ENCODE measurements at regions not wholly inside any gene's neighbourhood (a gene's known extent, or its start where the extent isn't known, plus 50 kb on each side); places are given as distances from the start of the nearest gene placed in this dataset.
A peak's percentile ranks its signal among the peaks of the same experiment; 100 is the strongest.

DNA sequence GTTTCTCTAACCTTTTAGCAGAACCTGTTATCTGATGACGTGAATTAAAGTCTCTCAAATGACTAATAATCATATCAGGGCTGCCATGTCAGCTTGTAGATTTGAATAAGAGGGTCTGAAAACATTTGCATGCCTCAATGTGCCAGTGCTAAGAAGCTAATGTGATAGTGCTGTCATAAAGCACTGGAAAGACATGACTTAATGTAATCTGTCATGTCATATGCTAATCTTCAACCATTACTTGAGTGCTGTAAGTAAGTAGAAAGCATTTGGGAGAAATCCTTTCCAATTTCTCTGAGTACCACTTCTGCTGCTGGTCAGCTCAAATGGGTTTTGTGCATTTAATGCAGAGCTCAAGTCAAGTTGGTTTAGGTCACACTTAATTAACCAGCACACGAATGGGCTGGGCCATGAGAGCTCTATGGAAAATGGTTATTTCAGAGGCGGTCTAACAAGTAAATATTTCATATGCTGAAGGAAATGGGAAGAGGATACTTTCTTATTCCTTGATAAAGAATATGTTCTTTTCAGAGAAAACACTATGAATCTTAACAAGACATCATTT lies 609.2 kb downstream of the LMO4 start:
- no peak for DNase-seq

DNA sequence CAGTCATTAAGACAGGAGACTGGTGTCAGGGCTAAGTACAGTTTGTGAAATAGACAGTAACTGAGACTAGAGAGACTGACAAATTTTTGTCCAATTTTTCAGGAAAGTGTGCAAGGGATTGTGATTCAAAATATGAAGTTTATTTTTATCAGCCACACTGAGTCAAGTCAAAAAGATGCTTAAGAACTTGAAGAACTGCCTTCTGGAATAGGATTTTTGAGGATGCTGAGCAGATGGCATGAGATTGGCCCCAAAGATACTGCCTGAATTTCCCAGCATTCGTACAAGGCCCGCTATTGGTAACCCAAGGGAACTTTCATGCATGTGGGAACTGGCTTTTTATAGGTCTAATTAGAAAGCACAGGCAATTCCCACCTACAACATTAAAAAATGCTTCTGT lies 610.0 kb downstream of the LMO4 start:
- DNase-seq: no peak

DNA sequence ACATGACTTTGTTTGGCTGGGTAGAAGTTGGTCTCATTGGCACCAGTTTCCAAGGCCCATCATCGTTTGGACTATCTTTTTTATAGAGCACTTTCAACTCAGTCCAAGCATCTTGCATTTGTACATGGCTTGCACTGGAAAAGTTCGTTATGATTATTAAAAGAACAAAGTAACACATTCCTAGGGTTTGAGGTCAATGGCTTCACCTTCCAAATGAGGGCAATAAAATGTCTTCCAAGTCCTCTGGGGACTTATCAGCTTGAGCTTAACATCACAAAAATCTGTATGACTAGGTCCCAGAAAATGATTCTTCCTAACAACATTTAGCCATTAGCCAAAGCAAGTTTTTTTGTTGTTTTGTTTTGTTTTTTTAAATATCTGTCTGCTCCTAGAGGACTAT lies 610.8 kb downstream of the LMO4 start:
- no peak for DNase-seq

DNA sequence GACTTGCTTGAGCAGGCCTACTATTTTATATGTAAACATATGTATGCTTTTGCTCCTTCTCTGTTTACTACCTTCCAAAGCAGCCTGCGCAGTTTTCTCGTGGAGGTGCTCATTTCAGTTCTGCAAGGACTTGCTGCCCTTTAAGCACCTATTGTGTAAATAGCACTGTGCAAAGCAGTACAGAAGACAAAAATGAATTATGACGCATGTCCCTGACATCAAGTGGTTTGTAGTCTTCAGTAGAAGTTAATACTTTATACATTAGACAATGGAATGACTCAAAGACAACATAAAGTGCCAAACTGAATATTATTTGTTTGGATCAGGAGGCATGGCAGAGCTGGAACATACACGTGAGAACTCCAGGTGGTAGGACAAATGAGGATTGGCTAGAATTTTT lies 611.7 kb downstream of the LMO4 start:
- no peak for DNase-seq

DNA sequence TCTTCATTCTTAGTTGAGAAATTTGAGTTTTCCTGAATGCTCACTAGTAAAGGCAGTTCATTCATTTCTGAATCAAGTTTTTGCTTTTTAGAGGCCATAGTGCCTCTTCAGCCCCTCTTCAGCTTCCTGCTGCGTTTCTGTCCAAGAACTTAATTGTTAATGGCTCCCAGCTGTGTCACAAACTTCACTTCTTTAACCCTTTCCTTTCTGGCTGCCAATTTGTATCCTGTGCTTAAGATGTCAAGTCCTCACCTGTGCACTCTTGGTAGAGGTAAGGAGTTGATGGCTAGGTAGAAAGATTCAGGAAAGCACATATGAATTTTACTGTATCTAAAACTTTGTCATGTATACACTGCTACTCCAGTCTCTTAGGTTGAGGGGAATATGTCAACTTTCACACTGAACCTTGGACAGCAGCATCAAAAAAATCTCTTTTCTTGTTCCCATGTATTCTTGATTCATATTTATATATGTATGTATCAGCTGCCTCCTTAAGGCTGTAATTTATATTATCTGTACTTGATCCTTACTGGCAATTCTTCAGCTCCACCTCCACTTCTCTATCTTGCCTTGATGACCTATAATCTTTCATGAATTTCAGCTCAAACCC lies 612.8 kb downstream of the LMO4 start:
- no peak for DNase-seq

DNA sequence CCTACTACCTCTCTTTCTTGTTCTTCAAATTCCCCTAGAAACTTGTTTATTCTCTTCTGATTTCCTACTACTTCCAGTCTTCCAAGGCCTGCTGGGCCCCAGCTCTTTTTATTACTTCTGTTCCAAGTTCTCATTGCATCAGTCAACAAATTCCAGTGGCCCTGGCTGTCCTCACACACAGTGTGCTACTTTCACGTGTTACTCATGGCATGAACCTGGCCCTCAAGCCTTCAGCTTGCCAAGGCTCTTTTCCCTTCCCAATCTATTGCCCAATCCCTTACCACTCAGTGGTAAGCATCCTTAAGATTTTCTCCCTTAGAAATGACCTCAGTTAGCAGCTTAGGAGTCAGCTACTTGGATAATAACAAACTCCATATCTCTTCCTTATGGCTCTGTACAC lies 613.5 kb downstream of the LMO4 start:
- no peak for DNase-seq

DNA sequence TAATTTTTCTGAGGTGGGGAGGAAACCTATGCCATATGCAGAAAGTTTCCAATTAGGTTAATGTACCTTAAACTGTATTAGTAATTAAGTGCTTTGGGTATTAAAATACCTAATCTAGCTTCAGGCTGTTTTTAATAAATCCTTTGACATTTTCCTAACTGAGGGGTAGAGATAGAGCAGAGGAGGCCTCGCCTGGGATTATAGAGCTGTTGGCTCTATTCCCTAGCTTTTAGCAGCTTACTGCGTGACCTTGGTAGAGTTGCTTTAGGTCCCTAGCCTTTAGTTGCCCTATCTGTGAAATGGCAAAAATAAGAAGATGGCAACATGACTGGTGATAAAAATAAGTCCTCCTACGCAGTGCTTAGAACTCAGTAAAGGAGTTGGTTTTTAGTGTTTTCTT lies 621.0 kb downstream of the LMO4 start:
- no peak for DNase-seq

DNA sequence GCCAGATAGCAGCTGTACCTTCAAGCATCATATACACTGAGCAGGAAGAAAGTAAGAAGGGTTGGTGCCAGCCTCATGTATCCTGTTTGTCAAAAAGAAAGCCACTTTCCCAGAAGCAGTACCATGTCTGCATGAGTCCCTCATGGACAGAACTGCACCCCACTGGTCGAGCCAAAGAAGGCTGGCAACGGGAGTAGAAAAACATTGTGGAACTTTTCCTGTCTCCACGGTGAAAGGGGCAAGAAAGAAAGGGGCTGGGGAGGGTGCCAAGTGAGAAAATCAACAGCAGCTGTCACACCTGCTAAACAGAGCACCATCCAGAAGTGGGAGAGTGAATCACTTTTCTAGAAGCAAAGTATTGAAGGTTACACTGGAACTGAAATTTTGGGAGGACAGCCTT lies 621.7 kb downstream of the LMO4 start:
- no peak for DNase-seq

DNA sequence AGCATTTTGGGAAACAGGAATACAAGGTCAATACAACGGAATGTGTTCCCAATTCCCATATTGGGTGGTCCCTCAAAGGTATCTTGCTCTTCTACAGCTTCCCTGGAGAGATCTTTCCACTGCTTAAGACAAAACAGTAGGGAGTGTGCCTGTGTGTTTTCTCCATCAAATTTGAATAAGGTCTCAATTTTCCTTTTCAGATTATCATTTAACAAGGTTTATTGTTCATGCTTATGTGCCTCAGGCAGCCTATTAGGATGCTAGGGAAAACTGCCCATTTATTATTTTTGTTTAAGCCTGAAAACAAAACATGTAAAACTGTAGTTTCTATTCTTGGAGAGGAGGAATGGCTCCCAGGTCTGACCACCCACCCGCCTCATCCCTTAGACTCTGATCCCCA lies 622.7 kb downstream of the LMO4 start:
- DNase-seq: no peak

DNA sequence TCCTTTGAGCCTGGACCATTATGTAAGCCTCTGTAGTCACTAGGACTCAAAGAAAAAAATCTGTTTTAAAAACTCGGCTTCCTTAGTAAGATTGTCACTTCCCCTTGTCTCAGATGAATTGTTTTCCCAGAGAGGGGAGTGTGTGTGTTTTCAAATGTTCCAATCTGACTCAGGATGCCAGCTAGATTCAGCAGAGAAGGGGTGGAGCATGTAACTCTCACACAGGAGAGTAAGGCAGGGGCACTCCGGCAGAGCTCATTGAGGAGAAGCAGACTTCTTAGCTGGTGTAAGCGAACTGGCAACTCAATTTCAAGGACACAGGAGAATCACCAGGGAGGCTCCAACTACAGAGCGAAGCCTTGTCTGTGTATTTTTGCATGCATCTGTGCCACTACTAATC lies 623.2 kb downstream of the LMO4 start:
- DNase-seq: no peak

DNA sequence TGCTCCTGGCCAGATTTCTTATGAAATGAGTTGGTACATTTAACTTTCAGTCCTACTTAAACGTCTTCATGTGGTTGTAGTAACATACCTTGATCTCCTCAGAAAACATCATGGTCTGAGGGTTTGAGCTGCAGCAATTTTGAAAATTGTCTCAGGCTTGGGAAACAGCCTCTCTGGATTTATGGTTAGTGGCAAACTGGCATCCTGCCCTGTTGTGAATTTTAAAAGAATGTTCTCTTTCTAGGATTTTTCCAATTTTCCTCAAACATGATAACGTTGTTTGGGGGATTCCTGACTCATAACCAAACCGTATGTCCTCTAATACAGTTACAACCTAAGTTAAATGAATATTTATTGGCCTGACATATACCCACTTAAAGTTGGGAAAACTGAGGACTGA lies 624.4 kb downstream of the LMO4 start:
- no peak for DNase-seq

DNA sequence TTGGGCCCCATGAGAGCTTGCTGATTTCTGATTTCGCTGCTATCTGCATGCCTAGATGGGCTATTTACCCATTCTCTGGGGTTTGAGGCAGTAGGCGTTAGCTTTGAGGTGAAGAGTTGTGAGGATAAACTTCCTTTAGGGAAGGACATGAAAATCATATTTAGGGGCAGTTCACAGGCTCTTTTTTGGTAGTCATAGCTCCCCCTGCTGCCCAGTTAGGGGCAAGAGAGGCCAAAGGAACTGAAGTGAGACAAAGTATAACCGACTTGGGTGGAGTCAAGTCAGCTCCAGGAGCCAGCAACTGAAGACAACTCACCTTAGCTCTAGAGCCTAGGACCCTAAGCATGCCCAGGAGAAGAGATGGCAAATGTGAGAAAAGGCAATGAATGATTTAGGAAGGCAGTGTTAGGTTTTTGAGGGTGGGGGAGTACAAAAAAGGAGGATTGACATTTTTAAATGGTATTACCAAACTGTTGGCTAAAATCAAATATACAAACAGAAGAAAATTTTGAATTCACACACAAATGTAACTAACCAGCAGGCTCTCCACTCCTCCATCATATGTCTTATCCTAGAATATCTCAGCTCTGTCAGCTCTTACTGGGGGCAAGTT lies 625.2 kb downstream of the LMO4 start:
- peak; percentile 47 for DNase-seq

DNA sequence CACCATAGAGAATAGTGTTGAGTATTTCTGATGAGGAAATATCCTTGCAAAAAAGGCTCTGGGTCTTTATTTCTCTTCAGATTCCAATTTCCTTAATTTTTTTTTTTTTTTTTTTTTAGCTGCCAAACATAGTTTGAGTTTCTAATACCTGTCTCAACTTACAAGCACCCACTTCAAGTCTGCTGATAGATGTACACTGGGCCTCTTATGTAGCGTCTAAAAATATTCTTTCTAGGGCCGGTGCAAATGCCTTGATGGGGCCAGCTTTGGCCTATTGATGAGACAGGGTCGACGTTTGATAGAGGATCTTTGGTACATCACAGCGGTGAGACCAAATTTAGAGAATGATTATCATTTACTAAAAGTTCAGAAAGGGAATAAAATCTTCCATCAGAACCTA lies 626.4 kb downstream of the LMO4 start:
- DNase-seq: no peak

DNA sequence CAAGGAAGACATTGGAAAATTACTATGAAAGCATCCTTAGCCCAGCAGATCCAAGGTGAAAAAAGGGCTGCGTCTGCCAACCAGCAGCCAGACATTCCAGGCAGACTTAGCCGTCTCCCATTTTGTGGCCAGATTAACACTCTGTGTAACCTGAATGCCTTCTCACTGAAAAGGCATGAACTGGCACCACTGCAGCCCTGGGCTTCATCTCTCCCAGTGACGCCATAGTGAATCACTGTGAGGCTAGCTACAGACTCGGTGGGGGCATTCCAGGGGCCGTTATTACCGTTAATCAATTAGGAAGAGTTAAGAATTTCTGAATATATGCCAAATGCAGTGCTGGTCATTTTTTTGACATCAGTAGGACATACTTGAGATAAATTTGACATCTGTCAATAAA lies 627.4 kb downstream of the LMO4 start:
- DNase-seq: no peak

DNA sequence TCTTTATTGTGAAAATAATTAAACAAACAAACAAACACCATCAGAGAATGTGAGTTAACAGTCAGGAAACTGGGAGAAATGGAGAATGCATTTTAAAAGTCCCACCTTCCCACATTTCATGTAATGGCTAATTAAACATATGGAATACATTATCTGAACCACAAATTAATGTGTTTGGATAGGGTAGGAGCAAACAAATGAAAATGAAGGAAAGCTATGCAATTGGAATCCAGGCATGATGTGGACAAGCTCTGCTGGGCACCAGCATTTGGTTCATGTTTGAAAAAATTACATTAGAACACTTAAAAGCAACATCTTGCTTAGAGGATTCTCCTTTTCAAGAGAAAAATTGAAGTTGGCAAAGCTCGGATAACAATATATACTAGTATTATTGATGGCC lies 628.1 kb downstream of the LMO4 start:
- DNase-seq: no peak

DNA sequence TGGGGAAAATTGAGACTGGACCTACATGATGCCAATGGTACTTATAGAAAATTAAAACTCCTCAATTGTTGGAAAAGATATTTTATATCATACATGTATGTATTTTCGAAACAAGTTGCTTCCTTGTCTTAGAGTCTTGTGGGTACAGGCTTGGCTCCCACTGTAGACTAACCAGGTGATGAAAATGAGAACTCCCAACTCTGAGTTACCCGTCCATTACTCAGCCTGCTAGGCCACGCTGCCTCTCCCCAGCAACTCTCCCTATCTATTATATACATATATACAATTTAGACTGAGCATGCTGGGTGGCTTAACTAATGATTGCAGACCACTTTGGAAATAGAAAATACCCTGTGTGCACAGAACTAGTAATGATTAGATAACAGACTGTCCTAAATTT lies 628.7 kb downstream of the LMO4 start:
- DNase-seq: no peak

DNA sequence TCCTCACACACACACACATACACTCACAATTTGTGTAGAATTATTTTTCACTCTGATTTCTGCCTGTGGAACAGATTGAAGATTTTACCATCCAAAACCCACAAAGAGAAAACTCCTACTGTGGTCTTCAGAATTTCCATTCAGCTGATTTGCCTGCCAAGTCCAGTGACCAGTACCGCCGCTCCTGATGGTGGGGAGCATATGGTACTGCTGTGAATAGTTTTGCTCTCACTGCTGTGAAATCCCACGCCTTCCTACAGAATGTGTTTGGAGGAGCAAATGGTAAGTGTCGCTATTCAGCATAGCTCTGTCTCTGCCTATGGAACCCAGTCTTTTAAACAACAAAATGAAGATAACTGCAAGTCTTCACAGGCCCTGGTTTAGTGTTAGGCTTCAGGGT lies 629.5 kb downstream of the LMO4 start:
- DNase-seq: no peak

DNA sequence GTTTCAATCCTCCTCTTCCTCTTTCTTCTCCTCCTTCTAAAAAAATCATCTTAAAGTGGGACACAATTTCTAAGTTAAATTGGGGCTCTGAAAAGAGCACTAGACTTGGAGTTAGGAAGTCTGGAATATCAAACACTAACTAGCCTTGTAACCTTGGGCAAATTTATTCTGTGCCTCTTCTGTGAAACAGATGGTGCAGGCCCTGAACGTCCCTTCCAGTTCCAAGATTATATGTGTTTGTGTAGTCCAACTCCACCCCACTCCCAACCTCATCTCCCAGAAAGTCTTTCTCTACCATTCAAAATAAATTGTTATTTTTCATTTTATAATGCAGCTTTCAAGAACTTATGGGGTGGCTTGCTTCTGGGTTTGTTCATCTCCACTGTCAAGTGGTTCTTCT lies 630.0 kb downstream of the LMO4 start:
- DNase-seq: no peak

DNA sequence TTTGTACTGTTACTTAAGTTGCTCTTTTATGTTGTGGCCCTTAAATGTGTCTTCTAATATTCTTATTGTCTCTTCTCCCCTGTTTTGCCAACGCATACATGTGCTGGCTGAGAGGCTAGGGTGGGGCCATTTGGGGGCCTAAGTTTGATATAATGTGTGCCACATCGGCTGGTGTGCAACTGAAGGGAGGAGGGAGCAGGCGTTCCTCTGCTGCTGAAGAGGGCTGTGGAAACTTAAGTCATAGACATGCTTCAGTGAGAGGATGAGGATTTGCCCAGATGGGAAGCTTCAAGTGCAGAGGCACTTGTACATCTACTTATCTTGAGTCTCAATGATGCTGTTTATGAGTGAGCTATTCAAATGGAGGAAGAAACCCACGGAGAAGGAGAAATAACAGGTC lies 630.6 kb downstream of the LMO4 start:
- no peak for DNase-seq

DNA sequence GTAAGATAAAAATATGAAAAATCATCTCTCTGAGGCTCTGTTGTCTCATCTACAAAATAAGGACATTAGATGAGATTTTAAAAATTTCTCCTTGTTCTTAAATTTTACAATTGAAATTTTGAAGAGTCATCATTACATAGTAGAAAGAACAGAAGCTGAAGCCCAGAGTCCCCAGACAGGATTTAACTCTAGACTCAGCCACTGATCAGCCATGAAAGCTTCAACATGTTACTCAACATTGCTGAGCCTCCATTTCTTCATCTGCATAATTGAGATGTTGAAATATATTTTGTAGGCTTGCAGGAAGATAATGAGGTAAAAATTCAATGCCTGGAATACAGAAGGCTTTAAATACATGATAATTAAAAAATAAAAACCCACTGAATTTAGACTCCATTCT lies 633.3 kb downstream of the LMO4 start:
- DNase-seq: no peak

DNA sequence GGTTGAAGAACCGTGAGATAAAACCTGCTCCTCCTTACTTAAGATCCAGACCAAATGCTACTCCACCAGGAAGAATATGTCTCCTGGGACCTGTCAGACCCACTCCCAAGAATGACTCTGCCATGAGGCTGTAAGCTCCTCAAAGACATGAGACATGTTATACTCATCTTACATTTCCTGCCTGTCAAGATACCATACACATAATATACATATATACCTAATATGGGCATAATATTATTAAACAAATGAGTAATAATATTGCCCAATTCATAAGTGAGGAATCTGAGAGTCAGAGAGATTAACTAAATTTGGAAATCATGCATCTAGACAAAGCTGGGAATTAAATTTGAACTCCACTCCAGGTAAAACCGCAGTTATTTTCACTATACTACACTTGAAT lies 634.9 kb downstream of the LMO4 start:
- DNase-seq: no peak

DNA sequence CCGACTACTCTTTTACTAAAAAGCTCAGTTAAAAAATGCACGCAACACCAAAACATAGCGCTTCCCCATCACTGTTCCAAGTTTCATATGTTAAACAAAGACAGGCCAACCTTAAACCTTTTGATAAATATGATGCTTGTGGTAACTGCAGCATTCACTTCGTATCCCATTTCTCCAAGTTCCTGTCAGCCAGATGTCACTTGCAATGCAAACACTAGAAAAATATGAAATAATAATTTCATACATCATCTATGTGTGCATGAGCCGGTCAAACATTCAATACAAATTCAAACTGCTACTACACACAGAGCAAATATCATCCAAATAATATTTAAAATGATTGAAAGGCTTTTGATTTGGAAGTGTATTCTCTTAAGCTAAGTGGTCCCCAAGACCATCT lies 636.5 kb downstream of the LMO4 start:
- no peak for DNase-seq

DNA sequence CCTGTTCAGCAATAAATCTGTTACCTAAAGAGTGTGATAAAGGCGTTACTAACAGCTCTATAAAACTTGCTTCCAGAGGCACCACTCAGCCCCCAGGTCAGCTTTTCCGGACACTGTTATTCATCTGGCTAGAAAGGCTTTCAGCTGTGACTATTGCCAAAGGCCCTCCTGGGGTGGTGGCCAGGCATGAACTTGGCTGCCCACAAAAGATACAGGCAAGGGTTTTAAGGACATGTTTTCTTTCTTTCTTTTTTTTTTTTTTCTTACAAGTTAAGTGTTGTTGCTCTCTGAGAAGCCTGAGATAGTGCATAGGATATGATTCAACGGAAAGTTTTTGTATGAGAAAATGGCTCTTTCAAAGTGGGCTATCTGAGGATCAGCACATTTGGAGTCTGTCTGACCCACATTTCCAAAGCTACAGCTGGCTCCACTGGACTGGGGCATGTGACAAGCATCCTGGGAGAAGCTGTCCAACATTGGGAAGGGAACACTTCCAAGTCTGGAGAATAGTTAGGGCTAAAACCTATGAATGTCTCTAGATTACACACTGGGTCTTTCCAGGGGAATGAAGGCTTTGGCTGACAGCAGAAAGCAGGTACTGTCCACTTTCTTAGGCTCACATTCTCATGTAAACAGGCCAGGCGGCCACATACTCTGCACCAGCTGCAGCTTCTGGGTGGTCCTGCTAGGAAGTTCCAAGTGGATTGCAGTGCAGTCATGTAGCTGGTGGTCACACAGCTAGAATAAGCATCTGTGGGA lies 639.7 kb downstream of the LMO4 start:
- no peak for DNase-seq

DNA sequence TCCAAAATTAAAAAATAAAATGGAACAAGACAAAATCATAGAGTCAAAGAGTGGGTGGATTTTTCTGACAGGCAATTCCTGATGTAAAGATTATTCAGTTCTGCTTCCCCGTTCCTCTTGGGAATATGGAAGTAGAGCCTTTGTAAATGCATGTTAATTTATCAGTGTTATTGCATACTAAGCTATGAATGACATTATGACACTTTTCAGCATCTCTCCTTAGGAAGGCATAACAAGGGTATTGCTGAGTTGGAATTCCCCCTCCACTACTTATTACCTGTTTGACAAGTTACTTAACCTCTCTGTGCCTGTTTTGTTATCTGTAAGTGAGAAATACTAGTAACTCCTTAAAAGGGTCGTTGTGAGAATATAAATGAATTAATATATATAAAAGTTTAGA lies 640.4 kb downstream of the LMO4 start:
- no peak for DNase-seq

Data from activated gamma-delta T cell treated with Interleukin-2 at 50 U/mL for 16 hours (primary cell).